ENCODE measurements at regions not wholly inside any gene's neighbourhood (a gene's known extent, or its start where the extent isn't known, plus 50 kb on each side); places are given as distances from the start of the nearest gene placed in this dataset.
"Not testable (repeated sequence)": the region's sequence is repeated elsewhere in the genome, so short reads cannot be mapped to it uniquely, and the experiment has no call there.

GRCh38 chr16:9349373-9349960, 258.0 kb downstream of the HAPSTR1 start:
- H3K36me3 Mint-ChIP-seq; H3K27me3 ChIP-seq (ENCODE audit: control insufficient read depth, insufficient read depth, low read length): not testable (repeated sequence)

DNA sequence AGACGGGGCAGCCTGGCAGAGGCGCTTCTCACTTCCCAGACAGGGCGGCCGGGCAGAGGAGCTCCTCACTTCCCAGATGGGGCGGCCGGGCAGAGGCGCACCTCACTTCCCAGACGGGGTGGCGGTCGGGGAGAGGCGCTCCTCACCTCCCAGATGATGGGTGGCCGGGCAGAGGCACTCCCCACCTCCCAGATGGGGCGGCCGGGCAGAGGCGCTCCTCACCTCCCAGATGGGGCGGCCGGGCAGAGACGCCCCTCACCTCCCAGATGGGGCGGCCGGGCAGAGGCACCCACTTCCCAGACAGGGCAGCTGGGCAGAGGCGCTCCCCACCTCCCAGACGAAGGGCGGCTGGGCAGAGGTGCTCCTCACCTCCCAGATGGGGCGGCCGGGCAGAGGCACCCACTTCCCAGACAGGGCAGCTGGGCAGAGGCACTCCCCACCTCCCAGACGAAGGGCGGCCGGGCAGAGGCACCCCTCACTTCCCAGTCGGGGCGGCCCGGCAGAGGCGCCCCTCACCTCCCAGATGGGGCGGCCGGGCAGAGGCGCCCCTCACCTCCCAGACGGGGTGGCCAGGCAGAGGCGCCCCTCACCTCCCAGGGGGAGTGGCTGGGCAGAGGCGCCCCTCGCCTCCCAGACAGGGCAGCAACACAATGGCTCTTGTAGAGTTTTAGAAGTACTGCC, 258.8 kb downstream of the HAPSTR1 start:
- H3K27ac ChIP-seq (ENCODE audit: insufficient read depth, low read length, poor library complexity, severe bottlenecking); DNase-seq; H3K27ac Mint-ChIP-seq; H3K4me1 ChIP-seq (ENCODE audit: control insufficient read depth, insufficient read depth, low read length, poor library complexity, severe bottlenecking); H3K27me3 ChIP-seq (ENCODE audit: control insufficient read depth, insufficient read depth, low read length); ATAC-seq (ENCODE audit: low read depth in 2 of 2); H3K27me3 Mint-ChIP-seq; H3K9me3 ChIP-seq (ENCODE audit: control insufficient read depth in 2 of 2, low read length in 2 of 2); H3K36me3 ChIP-seq (ENCODE audit: control insufficient read depth, insufficient read depth, low read length); H3K36me3 Mint-ChIP-seq; H3K4me3 ChIP-seq (ENCODE audit: low read depth, low read length); H3K4me3 Mint-ChIP-seq; H3K4me1 Mint-ChIP-seq: not testable (repeated sequence)
- H3K9me3 Mint-ChIP-seq, result peaks cover 0 to 17% (median 4%) of the 10 kb centered on the region in 7 donors

More at GRCh38 chr16:9349373-9349960, 258.0 kb downstream of the HAPSTR1 start:
- not testable (repeated sequence) for H3K27ac Mint-ChIP-seq; H3K27me3 Mint-ChIP-seq; ATAC-seq (ENCODE audit: low read depth in 2 of 2); H3K9me3 ChIP-seq (ENCODE audit: control insufficient read depth in 2 of 2, low read length in 2 of 2); DNase-seq; H3K27ac ChIP-seq (ENCODE audit: insufficient read depth, low read length, poor library complexity, severe bottlenecking); H3K4me3 ChIP-seq (ENCODE audit: low read depth, low read length); H3K4me1 ChIP-seq (ENCODE audit: control insufficient read depth, insufficient read depth, low read length, poor library complexity, severe bottlenecking); H3K36me3 ChIP-seq (ENCODE audit: control insufficient read depth, insufficient read depth, low read length); H3K4me3 Mint-ChIP-seq; H3K4me1 Mint-ChIP-seq
- peaks cover 0 to 17% (median 4%) of the 10 kb centered on the region in 7 donors for H3K9me3 Mint-ChIP-seq

DNA sequence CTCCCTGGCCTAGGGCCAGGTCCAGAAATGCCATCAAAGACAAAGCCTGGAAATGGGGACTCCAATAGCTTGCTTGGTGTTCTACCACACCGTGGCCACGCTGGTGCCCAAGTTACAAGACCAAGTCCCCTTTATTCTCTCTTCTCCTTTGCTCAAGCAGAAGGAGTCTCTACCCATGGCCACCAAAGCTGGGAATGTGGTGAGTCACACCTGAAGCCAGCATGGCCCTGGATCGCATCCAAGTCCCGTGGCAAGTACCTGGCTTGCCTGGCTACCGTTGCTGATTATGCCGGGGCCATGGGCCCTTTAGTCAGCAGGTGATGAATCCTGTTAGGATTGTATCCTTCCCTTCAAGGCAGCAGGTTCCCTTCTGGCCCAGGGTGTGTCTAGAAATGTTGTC, 260.0 kb downstream of the HAPSTR1 start:
- no peaks in the 10 kb centered on the region for H3K4me1 ChIP-seq (ENCODE audit: control insufficient read depth, insufficient read depth, low read length, poor library complexity, severe bottlenecking)
- H3K4me3 ChIP-seq (ENCODE audit: low read depth, low read length), result no peak overlapping the region
- DNase-seq (no peak), ATAC-seq (ENCODE audit: low read depth in 2 of 2) (no peak)
- Mint-ChIP-seq H3K36me3 (no peaks in the 10 kb centered on the region), H3K27me3 (no peaks in the 10 kb centered on the region), H3K9me3 (peaks cover 0 to 20% (median 5%) of the 10 kb centered on the region in 7 donors), H3K4me3 (no peak overlapping the region), H3K4me1 (no peaks in the 10 kb centered on the region), H3K27ac (no peak overlapping the region)
- no peaks in the 10 kb centered on the region for H3K36me3 ChIP-seq (ENCODE audit: control insufficient read depth, insufficient read depth, low read length)
- H3K27me3 ChIP-seq (ENCODE audit: control insufficient read depth, insufficient read depth, low read length), result no peaks in the 10 kb centered on the region
- peaks cover 0 to 4% of the 10 kb centered on the region in 2 experiments for H3K9me3 ChIP-seq (ENCODE audit: control insufficient read depth in 2 of 2, low read length in 2 of 2)
- H3K27ac ChIP-seq (ENCODE audit: insufficient read depth, low read length, poor library complexity, severe bottlenecking), result no peak overlapping the region

DNA sequence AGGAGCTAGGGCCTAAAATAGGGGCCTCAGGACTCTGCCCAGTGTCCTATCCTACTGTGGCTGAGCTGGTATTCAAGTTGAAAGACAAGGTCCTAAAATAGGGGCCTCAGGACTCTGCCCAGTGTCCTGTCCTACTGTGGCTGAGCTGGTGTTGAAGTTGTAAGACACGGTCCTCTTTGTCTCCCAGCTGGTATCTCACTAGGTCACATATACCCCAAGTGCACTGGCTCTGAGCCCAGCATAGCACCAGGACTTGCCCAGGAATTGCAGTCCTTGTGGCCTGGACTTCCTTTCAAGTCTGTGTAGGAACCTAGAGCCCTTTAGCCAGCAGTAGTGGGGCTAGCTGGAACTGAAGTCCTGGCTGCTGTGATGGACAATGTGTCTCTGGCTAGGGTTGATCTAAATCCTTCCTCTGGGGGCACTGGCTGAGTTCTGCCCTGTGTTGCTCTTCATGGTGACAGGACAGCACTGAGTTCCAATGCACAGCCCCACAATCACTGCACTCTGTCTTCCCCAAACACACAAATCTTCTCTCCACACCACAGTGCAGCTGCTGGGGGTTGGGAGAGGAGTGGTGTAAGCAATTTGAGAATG, 260.5 kb downstream of the HAPSTR1 start:
- Histone ChIP-seq H3K27me3 (ENCODE audit: control insufficient read depth, insufficient read depth, low read length) (no peaks in the 10 kb centered on the region), H3K27ac (ENCODE audit: insufficient read depth, low read length, poor library complexity, severe bottlenecking) (no peak overlapping the region), H3K4me3 (ENCODE audit: low read depth, low read length) (no peak overlapping the region), H3K4me1 (ENCODE audit: control insufficient read depth, insufficient read depth, low read length, poor library complexity, severe bottlenecking) (no peaks in the 10 kb centered on the region), H3K9me3 (ENCODE audit: control insufficient read depth in 2 of 2, low read length in 2 of 2) (peaks cover 0 to 4% of the 10 kb centered on the region in 2 experiments), H3K36me3 (ENCODE audit: control insufficient read depth, insufficient read depth, low read length) (no peaks in the 10 kb centered on the region)
- no peak overlapping the region for H3K27ac Mint-ChIP-seq
- no peak for ATAC-seq (ENCODE audit: low read depth in 2 of 2)
- no peaks in the 10 kb centered on the region for H3K36me3 Mint-ChIP-seq
- H3K4me3 Mint-ChIP-seq, result no peak overlapping the region
- H3K27me3 Mint-ChIP-seq, result peaks cover 2% of the 10 kb centered on the region
- DNase-seq, result no peak
- peaks cover 0 to 23% (median 5%) of the 10 kb centered on the region in 7 donors for H3K9me3 Mint-ChIP-seq
- no peaks in the 10 kb centered on the region for H3K4me1 Mint-ChIP-seq

DNA sequence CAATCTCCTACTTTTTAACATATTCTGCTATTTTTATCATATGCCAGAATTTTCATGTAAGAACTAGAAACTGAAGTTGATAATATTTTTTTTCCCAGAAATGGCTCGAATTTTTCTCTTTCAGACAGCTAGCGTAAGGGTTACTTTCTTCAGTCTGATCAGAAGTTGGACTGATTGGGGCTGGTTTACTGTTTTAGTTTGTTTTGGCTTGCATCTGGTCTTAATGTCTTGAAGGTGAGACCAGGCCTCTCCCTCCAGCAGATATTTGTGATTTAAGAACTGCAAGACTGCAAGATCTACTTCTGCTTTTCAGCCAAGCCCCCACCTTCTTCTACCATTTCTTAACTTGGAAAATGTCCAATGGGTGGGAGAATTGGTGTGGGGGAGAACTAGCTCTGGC, 266.4 kb downstream of the HAPSTR1 start:
- Mint-ChIP-seq H3K27me3 (peaks cover 8% of the 10 kb centered on the region), H3K4me3 (no peak overlapping the region), H3K27ac (no peak overlapping the region), H3K9me3 (peaks cover 0 to 15% (median 5%) of the 10 kb centered on the region in 7 donors), H3K4me1 (no peaks in the 10 kb centered on the region), H3K36me3 (no peaks in the 10 kb centered on the region)
- DNase-seq (no peak), ATAC-seq (ENCODE audit: low read depth in 2 of 2) (no peak)
- H3K4me3 ChIP-seq (ENCODE audit: low read depth, low read length), result no peak overlapping the region
- H3K27ac ChIP-seq (ENCODE audit: insufficient read depth, low read length, poor library complexity, severe bottlenecking), result no peak overlapping the region
- no peaks in the 10 kb centered on the region for H3K27me3 ChIP-seq (ENCODE audit: control insufficient read depth, insufficient read depth, low read length)
- H3K4me1 ChIP-seq (ENCODE audit: control insufficient read depth, insufficient read depth, low read length, poor library complexity, severe bottlenecking), result no peaks in the 10 kb centered on the region
- no peaks in the 10 kb centered on the region for H3K36me3 ChIP-seq (ENCODE audit: control insufficient read depth, insufficient read depth, low read length)
- peaks cover 0 to 5% of the 10 kb centered on the region in 2 experiments for H3K9me3 ChIP-seq (ENCODE audit: control insufficient read depth in 2 of 2, low read length in 2 of 2)

- no peaks in the 10 kb centered on the region for H3K4me1 Mint-ChIP-seq
- no peaks in the 10 kb centered on the region for H3K36me3 ChIP-seq (ENCODE audit: control insufficient read depth, insufficient read depth, low read length)
- H3K4me3 ChIP-seq (ENCODE audit: low read depth, low read length), result no peak overlapping the region
- H3K27ac Mint-ChIP-seq, result no peak overlapping the region
- no peaks in the 10 kb centered on the region for H3K36me3 Mint-ChIP-seq
- no peaks in the 10 kb centered on the region for H3K27me3 ChIP-seq (ENCODE audit: control insufficient read depth, insufficient read depth, low read length)
- ATAC-seq (ENCODE audit: low read depth in 2 of 2) (no peak), DNase-seq (no peak)
- H3K27ac ChIP-seq (ENCODE audit: insufficient read depth, low read length, poor library complexity, severe bottlenecking), result no peak overlapping the region
- peaks cover 8% of the 10 kb centered on the region for H3K27me3 Mint-ChIP-seq
- no peaks in the 10 kb centered on the region for H3K4me1 ChIP-seq (ENCODE audit: control insufficient read depth, insufficient read depth, low read length, poor library complexity, severe bottlenecking)
- H3K9me3 ChIP-seq (ENCODE audit: control insufficient read depth in 2 of 2, low read length in 2 of 2), result peaks cover 0 to 3% of the 10 kb centered on the region in 2 experiments
- H3K4me3 Mint-ChIP-seq, result no peak overlapping the region
- peaks cover 0 to 15% (median 6%) of the 10 kb centered on the region in 7 donors for H3K9me3 Mint-ChIP-seq
Observed at GRCh38 chr16:9360075-9360474, 268.6 kb downstream of the HAPSTR1 start.

DNA sequence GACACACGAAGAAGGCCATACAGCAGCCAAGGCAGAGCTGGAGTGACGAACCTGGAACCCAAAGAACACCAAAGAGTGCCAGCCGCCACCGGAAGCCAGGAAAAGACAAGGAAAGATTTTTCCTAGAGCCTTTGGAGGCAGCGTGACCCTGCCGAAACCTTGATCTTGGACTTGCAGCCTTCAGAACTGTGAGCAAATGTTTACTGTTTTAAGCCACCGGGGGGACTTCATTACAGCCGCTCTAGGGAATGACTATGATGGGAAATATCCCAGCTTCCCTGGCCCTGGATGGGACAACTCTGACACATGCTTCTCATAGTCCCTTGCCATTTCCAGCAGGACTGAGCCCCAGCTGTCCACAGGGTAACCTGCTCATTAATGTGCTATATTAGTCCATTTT, 270.6 kb downstream of the HAPSTR1 start:
- peaks cover 0 to 14% (median 2%) of the 10 kb centered on the region in 7 donors for H3K9me3 Mint-ChIP-seq
- ATAC-seq (ENCODE audit: low read depth in 2 of 2) (no peak), DNase-seq (no peak)
- no peak overlapping the region for H3K27ac Mint-ChIP-seq
- H3K9me3 ChIP-seq (ENCODE audit: control insufficient read depth in 2 of 2, low read length in 2 of 2), result peaks cover 0 to 3% of the 10 kb centered on the region in 2 experiments
- H3K36me3 ChIP-seq (ENCODE audit: control insufficient read depth, insufficient read depth, low read length), result no peaks in the 10 kb centered on the region
- H3K4me3 ChIP-seq (ENCODE audit: low read depth, low read length), result no peak overlapping the region
- H3K27me3 ChIP-seq (ENCODE audit: control insufficient read depth, insufficient read depth, low read length), result no peaks in the 10 kb centered on the region
- H3K27me3 Mint-ChIP-seq, result peaks cover 5% of the 10 kb centered on the region
- no peak overlapping the region for H3K27ac ChIP-seq (ENCODE audit: insufficient read depth, low read length, poor library complexity, severe bottlenecking)
- no peaks in the 10 kb centered on the region for H3K4me1 ChIP-seq (ENCODE audit: control insufficient read depth, insufficient read depth, low read length, poor library complexity, severe bottlenecking)
- H3K4me3 Mint-ChIP-seq, result no peak overlapping the region
- H3K4me1 Mint-ChIP-seq, result no peaks in the 10 kb centered on the region
- H3K36me3 Mint-ChIP-seq, result no peaks in the 10 kb centered on the region
